ENCODE measurements at regions not wholly inside any gene's neighbourhood (a gene's known extent, or its start where the extent isn't known, plus 50 kb on each side); places are given as distances from the start of the nearest gene placed in this dataset.

GRCh38 chr14:98543074-98543473, 728.9 kb downstream of the BCL11B start:
- no peak for TF ChIP-seq POLR2A (IDR thresholded peaks at IDR 0.05)
- no peak for TF ChIP-seq POLR2AphosphoS5 (IDR thresholded peaks at IDR 0.05)
- TF ChIP-seq, protein P1, sequence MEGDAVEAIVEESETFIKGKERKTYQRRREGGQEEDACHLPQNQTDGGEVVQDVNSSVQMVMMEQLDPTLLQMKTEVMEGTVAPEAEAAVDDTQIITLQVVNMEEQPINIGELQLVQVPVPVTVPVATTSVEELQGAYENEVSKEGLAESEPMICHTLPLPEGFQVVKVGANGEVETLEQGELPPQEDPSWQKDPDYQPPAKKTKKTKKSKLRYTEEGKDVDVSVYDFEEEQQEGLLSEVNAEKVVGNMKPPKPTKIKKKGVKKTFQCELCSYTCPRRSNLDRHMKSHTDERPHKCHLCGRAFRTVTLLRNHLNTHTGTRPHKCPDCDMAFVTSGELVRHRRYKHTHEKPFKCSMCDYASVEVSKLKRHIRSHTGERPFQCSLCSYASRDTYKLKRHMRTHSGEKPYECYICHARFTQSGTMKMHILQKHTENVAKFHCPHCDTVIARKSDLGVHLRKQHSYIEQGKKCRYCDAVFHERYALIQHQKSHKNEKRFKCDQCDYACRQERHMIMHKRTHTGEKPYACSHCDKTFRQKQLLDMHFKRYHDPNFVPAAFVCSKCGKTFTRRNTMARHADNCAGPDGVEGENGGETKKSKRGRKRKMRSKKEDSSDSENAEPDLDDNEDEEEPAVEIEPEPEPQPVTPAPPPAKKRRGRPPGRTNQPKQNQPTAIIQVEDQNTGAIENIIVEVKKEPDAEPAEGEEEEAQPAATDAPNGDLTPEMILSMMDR (IDR thresholded peaks at IDR 0.05): no peak

Measured in suprapubic skin (tissue), 4 donors.